ENCODE measurements at regions not wholly inside any gene's neighbourhood (a gene's known extent, or its start where the extent isn't known, plus 50 kb on each side); places are given as distances from the start of the nearest gene placed in this dataset.

- Histone ChIP-seq H3K27me3 (no peaks in the 10 kb centered on the region), H4K20me1 (ENCODE audit: insufficient read depth, poor library complexity, severe bottlenecking) (no peaks in the 10 kb centered on the region), H3K4me3 (no peak overlapping the region), H3K4me1 (ENCODE audit: insufficient read depth) (no peaks in the 10 kb centered on the region), H3K79me2 (no peaks in the 10 kb centered on the region), H3K9me3 (ENCODE audit: low read depth) (no peaks in the 10 kb centered on the region), H2AFZ (no peak overlapping the region), H3K9me2 (replicated peaks; ENCODE audit: insufficient read depth) (no peaks in the 10 kb centered on the region), H3K36me3 (replicated peaks; ENCODE audit: insufficient read depth, low read depth) (no peaks in the 10 kb centered on the region), H3K27ac (no peak overlapping the region), H3K4me2 (no peak overlapping the region)
- TF ChIP-seq EZH2phosphoT487 (IDR thresholded peaks at IDR 0.05; ENCODE audit: low read depth, severe bottlenecking, unreplicated experiment) = no peak
- WGBS (ENCODE audit: low lambda C conversion rate, missing lambda C conversion rate) = 83% methylated on average over 3 of the region's 3 CpGs
- DNase-seq (ENCODE audit: low spot score) = no peak
Measured at GRCh38 chr3:154542837-154543236, 112.8 kb upstream of the GPR149 start.

- TF ChIP-seq EZH2 (IDR thresholded peaks at IDR 0.05; ENCODE audit: borderline replicate concordance) (no peak), EZH2phosphoT487 (IDR thresholded peaks at IDR 0.05; ENCODE audit: low read depth, severe bottlenecking, unreplicated experiment) (no peak)
- TF ChIP-seq, protein P1, sequence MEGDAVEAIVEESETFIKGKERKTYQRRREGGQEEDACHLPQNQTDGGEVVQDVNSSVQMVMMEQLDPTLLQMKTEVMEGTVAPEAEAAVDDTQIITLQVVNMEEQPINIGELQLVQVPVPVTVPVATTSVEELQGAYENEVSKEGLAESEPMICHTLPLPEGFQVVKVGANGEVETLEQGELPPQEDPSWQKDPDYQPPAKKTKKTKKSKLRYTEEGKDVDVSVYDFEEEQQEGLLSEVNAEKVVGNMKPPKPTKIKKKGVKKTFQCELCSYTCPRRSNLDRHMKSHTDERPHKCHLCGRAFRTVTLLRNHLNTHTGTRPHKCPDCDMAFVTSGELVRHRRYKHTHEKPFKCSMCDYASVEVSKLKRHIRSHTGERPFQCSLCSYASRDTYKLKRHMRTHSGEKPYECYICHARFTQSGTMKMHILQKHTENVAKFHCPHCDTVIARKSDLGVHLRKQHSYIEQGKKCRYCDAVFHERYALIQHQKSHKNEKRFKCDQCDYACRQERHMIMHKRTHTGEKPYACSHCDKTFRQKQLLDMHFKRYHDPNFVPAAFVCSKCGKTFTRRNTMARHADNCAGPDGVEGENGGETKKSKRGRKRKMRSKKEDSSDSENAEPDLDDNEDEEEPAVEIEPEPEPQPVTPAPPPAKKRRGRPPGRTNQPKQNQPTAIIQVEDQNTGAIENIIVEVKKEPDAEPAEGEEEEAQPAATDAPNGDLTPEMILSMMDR (IDR thresholded peaks at IDR 0.05; ENCODE audit: poor library complexity) = no peak
- no peaks in the 10 kb centered on the region for H3K9me2 ChIP-seq (replicated peaks; ENCODE audit: insufficient read depth)
- H2AFZ ChIP-seq = no peak overlapping the region
- DNase-seq (ENCODE audit: low spot score) = no peak
- H3K4me3 ChIP-seq = no peak overlapping the region
- no peaks in the 10 kb centered on the region for H3K27me3 ChIP-seq
- no peaks in the 10 kb centered on the region for H3K4me1 ChIP-seq (ENCODE audit: insufficient read depth)
- no peak overlapping the region for H3K27ac ChIP-seq
- H3K9me3 ChIP-seq (ENCODE audit: low read depth) = no peaks in the 10 kb centered on the region
- H3K36me3 ChIP-seq (replicated peaks; ENCODE audit: insufficient read depth, low read depth) = no peaks in the 10 kb centered on the region
- H3K4me2 ChIP-seq = no peak overlapping the region
- 90% methylated on average over 2 of the region's 2 CpGs for WGBS (ENCODE audit: low lambda C conversion rate, missing lambda C conversion rate)
- H4K20me1 ChIP-seq (ENCODE audit: insufficient read depth, poor library complexity, severe bottlenecking) = no peaks in the 10 kb centered on the region
- H3K79me2 ChIP-seq = no peaks in the 10 kb centered on the region
Measured at GRCh38 chr3:154540950-154541604, 111.1 kb upstream of the GPR149 start.

DNA sequence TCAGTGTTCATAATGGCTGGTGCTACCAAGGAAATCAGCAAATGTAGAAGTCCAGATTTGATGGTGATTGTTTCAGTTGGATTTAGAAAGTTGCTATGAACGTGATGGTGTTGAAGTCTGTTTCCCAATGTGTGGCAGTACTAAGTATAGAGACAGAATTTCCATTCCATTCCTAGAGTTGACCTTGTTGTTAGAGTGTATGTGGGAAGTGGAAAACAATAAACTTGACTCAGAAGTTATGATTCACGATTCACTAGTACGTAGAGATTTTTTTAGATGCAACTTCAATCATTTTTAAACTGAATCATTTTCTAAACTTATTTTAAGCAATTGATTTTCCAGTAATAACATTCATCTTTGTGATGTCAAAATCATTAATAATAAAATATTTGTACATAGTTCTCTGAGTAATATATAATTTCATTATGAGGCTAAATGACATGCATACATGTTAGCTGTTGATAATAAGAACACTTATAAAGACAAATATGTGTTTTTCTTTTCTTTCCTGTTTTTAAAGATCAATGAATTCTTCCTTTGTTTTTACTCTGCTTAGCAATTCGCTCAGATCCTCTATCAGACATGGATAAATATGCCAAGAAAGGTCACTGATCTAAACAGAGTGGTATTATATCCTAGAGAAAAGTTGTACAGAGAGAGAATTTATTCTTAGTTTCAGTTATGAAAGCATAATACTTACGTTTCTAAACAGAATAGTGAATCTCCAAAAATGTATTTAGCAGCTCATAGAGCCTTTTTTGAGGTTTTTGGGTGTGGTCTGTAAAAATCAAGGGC, 108.8 kb upstream of the GPR149 start:
- 87% methylated on average over 5 of the region's 5 CpGs for WGBS (ENCODE audit: low lambda C conversion rate, missing lambda C conversion rate)
- DNase-seq (ENCODE audit: low spot score) = no peak
- no peak overlapping the region for H2AFZ ChIP-seq
- no peaks in the 10 kb centered on the region for H4K20me1 ChIP-seq (ENCODE audit: insufficient read depth, poor library complexity, severe bottlenecking)
- no peaks in the 10 kb centered on the region for H3K36me3 ChIP-seq (replicated peaks; ENCODE audit: insufficient read depth, low read depth)
- no peaks in the 10 kb centered on the region for H3K9me3 ChIP-seq (ENCODE audit: low read depth)
- no peaks in the 10 kb centered on the region for H3K4me1 ChIP-seq (ENCODE audit: insufficient read depth)
- TF ChIP-seq, protein P1 (IDR thresholded peaks at IDR 0.05; ENCODE audit: poor library complexity) = no peak
- TF ChIP-seq EZH2 (IDR thresholded peaks at IDR 0.05; ENCODE audit: borderline replicate concordance) (no peak), EZH2phosphoT487 (IDR thresholded peaks at IDR 0.05; ENCODE audit: low read depth, severe bottlenecking, unreplicated experiment) (no peak)
- no peak overlapping the region for H3K4me3 ChIP-seq
- H3K27me3 ChIP-seq = no peaks in the 10 kb centered on the region
- no peak overlapping the region for H3K4me2 ChIP-seq
- H3K27ac ChIP-seq = no peak overlapping the region
- no peaks in the 10 kb centered on the region for H3K9me2 ChIP-seq (replicated peaks; ENCODE audit: insufficient read depth)
- H3K79me2 ChIP-seq = no peaks in the 10 kb centered on the region

DNA sequence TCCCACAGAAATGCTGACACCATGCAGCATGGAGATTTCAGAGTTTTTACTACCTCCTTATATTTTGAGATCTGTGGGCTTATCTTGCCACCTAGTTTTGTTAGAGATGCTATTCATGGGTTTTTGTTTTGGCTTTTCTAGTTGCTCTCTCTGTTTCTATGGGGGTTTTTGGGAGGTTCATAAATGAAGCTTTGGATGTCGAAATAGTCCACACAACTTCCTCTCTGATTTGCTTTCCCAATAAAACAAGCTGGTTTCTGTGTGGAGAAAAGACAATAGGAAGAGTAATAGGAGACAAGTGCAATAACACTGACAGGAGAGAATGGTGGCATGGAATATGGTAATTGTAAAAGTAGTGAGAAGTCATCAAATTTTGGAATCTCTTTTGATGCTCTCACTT, 106.8 kb upstream of the GPR149 start:
- Histone ChIP-seq H3K4me3 (no peak overlapping the region), H3K36me3 (replicated peaks; ENCODE audit: insufficient read depth, low read depth) (no peaks in the 10 kb centered on the region), H3K27me3 (no peaks in the 10 kb centered on the region), H3K4me2 (no peak overlapping the region), H3K4me1 (ENCODE audit: insufficient read depth) (no peaks in the 10 kb centered on the region), H3K9me2 (replicated peaks; ENCODE audit: insufficient read depth) (no peaks in the 10 kb centered on the region), H3K79me2 (no peaks in the 10 kb centered on the region), H3K9me3 (ENCODE audit: low read depth) (no peaks in the 10 kb centered on the region), H2AFZ (no peak overlapping the region), H4K20me1 (ENCODE audit: insufficient read depth, poor library complexity, severe bottlenecking) (no peaks in the 10 kb centered on the region), H3K27ac (no peak overlapping the region)
- 89% methylated on average over 1 of the region's 1 CpG for WGBS (ENCODE audit: low lambda C conversion rate, missing lambda C conversion rate)
- DNase-seq (ENCODE audit: low spot score) = no peak
- TF ChIP-seq EZH2 (IDR thresholded peaks at IDR 0.05; ENCODE audit: borderline replicate concordance) = no peak
- TF ChIP-seq, protein P1 (IDR thresholded peaks at IDR 0.05; ENCODE audit: poor library complexity) = no peak
- TF ChIP-seq EZH2phosphoT487 (IDR thresholded peaks at IDR 0.05; ENCODE audit: low read depth, severe bottlenecking, unreplicated experiment) = no peak

Measured in hepatocyte (in vitro differentiated cells).